ENCODE measurements at regions not wholly inside any gene's neighbourhood (a gene's known extent, or its start where the extent isn't known, plus 50 kb on each side); places are given as distances from the start of the nearest gene placed in this dataset.

DNA sequence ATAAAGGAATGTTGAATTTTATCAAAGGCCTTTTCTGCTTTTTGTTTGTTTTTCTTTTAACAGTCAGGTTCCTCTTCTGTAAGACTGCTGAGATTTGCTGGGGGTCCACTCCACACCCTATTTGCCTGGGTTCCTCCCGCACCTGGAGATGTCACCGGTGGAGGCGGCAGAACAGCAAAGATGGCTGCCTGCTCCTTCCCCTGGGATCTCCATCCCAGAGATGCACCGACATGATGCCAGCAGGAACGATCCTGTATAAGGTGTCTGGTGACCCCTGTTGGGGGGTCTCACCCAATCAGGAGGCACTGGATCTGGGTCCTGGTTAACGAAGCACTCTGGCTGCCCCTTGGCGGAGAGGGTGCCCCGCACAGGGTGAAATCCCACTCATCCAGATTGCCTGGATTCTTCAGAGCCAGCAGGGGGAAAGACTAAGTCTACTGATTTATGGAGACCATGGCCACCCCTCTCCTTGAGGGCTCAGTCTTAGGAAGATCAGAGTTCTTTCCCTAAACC lies 244.0 kb upstream of the MDGA2 start (continued):
- no peak for TF ChIP-seq EZH2phosphoT487 (IDR thresholded peaks at IDR 0.05; ENCODE audit: borderline replicate concordance, low read depth)
- no peak for TF ChIP-seq MXI1 (IDR thresholded peaks at IDR 0.05; ENCODE audit: low read depth, low read length)
- no peak for TF ChIP-seq NFIC (IDR thresholded peaks at IDR 0.05; ENCODE audit: borderline replicate concordance)
- no peak for TF ChIP-seq YY1 (IDR thresholded peaks at IDR 0.05; ENCODE audit: low read depth)

- no peaks in the 10 kb centered on the region; a peak in 1 of 4 replicates for H3K4me1 ChIP-seq (ENCODE audit: control insufficient read depth in 1 of 2, insufficient read depth in 2 of 2, low read depth in 1 of 2, low read length in 1 of 2)
- no peaks in the 10 kb centered on the region for H3F3A ChIP-seq (replicated peaks; ENCODE audit: insufficient read depth)
- no peak overlapping the region for H2AFZ ChIP-seq (ENCODE audit: low read depth)
- H3K9me3 ChIP-seq = no peaks in the 10 kb centered on the region
- CTCF ChIA-PET = interaction anchor here (0.9 to 2.2 kb wide), 8 partner anchors 9 to 1389 kb away, joined by 3 to 11 read pairs (median 4); no protein-coding TSS in a partner anchor
- no peaks in the 10 kb centered on the region for H3K79me2 ChIP-seq (ENCODE audit: insufficient read depth)
- no peak overlapping the region for H3K4me2 ChIP-seq
- H3K9ac ChIP-seq = no peak overlapping the region
- DNase-seq = no peak
- H3K27me3 ChIP-seq (ENCODE audit: insufficient read depth) = no peaks in the 10 kb centered on the region
- no peak overlapping the region for H3K27ac ChIP-seq (ENCODE audit: low read depth in 2 of 2, low read length in 1 of 2)
- H3K36me3 ChIP-seq (replicated peaks in 1 of 2; ENCODE audit: control insufficient read depth in 1 of 2, insufficient read depth in 2 of 2, low read length in 1 of 2) = no peaks in the 10 kb centered on the region
- no peak overlapping the region; a peak in 1 of 4 replicates for H3K4me3 ChIP-seq (ENCODE audit: low read depth in 2 of 2, low read length in 1 of 2)
- POLR2A ChIA-PET = no interaction called here
- 23% methylated on average over 5 of the region's 5 CpGs for WGBS (ENCODE audit: low lambda C conversion rate)
- no peaks in the 10 kb centered on the region for H4K20me1 ChIP-seq (ENCODE audit: insufficient read depth)
- H3K9me2 ChIP-seq = no peaks in the 10 kb centered on the region
- TF ChIP-seq, protein P1, sequence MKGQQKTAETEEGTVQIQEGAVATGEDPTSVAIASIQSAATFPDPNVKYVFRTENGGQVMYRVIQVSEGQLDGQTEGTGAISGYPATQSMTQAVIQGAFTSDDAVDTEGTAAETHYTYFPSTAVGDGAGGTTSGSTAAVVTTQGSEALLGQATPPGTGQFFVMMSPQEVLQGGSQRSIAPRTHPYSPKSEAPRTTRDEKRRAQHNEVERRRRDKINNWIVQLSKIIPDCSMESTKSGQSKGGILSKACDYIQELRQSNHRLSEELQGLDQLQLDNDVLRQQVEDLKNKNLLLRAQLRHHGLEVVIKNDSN (IDR thresholded peaks at IDR 0.05; ENCODE audit: borderline replicate concordance, low read depth) = no peak
- TF ChIP-seq, protein P2, sequence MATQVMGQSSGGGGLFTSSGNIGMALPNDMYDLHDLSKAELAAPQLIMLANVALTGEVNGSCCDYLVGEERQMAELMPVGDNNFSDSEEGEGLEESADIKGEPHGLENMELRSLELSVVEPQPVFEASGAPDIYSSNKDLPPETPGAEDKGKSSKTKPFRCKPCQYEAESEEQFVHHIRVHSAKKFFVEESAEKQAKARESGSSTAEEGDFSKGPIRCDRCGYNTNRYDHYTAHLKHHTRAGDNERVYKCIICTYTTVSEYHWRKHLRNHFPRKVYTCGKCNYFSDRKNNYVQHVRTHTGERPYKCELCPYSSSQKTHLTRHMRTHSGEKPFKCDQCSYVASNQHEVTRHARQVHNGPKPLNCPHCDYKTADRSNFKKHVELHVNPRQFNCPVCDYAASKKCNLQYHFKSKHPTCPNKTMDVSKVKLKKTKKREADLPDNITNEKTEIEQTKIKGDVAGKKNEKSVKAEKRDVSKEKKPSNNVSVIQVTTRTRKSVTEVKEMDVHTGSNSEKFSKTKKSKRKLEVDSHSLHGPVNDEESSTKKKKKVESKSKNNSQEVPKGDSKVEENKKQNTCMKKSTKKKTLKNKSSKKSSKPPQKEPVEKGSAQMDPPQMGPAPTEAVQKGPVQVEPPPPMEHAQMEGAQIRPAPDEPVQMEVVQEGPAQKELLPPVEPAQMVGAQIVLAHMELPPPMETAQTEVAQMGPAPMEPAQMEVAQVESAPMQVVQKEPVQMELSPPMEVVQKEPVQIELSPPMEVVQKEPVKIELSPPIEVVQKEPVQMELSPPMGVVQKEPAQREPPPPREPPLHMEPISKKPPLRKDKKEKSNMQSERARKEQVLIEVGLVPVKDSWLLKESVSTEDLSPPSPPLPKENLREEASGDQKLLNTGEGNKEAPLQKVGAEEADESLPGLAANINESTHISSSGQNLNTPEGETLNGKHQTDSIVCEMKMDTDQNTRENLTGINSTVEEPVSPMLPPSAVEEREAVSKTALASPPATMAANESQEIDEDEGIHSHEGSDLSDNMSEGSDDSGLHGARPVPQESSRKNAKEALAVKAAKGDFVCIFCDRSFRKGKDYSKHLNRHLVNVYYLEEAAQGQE (IDR thresholded peaks at IDR 0.05; ENCODE audit: low read depth, low read length) = no peak
- peak; percentile 70 for TF ChIP-seq RAD21 (IDR thresholded peaks at IDR 0.05; ENCODE audit: low read length)
- no peak for TF ChIP-seq MEF2A (IDR thresholded peaks at IDR 0.05; ENCODE audit: borderline replicate concordance, low read depth)
- TF ChIP-seq POLR2AphosphoS5 (IDR thresholded peaks at IDR 0.05; ENCODE audit: low read depth, low read length) = no peak
- TF ChIP-seq RXRA (IDR thresholded peaks at IDR 0.05; ENCODE audit: borderline replicate concordance, low read depth) = no peak
- TF ChIP-seq, protein P3, sequence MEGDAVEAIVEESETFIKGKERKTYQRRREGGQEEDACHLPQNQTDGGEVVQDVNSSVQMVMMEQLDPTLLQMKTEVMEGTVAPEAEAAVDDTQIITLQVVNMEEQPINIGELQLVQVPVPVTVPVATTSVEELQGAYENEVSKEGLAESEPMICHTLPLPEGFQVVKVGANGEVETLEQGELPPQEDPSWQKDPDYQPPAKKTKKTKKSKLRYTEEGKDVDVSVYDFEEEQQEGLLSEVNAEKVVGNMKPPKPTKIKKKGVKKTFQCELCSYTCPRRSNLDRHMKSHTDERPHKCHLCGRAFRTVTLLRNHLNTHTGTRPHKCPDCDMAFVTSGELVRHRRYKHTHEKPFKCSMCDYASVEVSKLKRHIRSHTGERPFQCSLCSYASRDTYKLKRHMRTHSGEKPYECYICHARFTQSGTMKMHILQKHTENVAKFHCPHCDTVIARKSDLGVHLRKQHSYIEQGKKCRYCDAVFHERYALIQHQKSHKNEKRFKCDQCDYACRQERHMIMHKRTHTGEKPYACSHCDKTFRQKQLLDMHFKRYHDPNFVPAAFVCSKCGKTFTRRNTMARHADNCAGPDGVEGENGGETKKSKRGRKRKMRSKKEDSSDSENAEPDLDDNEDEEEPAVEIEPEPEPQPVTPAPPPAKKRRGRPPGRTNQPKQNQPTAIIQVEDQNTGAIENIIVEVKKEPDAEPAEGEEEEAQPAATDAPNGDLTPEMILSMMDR (IDR thresholded peaks at IDR 0.05) = peak; percentile 60
- TF ChIP-seq SMC3 (IDR thresholded peaks at IDR 0.05; ENCODE audit: low read depth, low read length) = peak; percentile 45
- TF ChIP-seq TCF12 (IDR thresholded peaks at IDR 0.05) = no peak
- TF ChIP-seq FOXJ3 (CRISPR knock-in tag; IDR thresholded peaks at IDR 0.05) = no peak
- no peak for TF ChIP-seq FOXM1 (IDR thresholded peaks at IDR 0.05; ENCODE audit: low read depth)
- TF ChIP-seq TEAD4 (IDR thresholded peaks at IDR 0.05; ENCODE audit: borderline replicate concordance, insufficient read depth) = no peak
- TF ChIP-seq, protein P4, sequence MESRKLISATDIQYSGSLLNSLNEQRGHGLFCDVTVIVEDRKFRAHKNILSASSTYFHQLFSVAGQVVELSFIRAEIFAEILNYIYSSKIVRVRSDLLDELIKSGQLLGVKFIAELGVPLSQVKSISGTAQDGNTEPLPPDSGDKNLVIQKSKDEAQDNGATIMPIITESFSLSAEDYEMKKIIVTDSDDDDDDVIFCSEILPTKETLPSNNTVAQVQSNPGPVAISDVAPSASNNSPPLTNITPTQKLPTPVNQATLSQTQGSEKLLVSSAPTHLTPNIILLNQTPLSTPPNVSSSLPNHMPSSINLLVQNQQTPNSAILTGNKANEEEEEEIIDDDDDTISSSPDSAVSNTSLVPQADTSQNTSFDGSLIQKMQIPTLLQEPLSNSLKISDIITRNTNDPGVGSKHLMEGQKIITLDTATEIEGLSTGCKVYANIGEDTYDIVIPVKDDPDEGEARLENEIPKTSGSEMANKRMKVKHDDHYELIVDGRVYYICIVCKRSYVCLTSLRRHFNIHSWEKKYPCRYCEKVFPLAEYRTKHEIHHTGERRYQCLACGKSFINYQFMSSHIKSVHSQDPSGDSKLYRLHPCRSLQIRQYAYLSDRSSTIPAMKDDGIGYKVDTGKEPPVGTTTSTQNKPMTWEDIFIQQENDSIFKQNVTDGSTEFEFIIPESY (IDR thresholded peaks at IDR 0.05; ENCODE audit: borderline replicate concordance, low read depth) = no peak
- no peak for TF ChIP-seq YY1 (IDR thresholded peaks at IDR 0.05; ENCODE audit: low read depth)
- TF ChIP-seq IRF3 (IDR thresholded peaks at IDR 0.05; ENCODE audit: low read depth, low read length) = no peak
- TF ChIP-seq TAF1 (IDR thresholded peaks at IDR 0.05; ENCODE audit: borderline replicate concordance, low read depth, low read length) = no peak
- TF ChIP-seq USF2 (IDR thresholded peaks at IDR 0.05; ENCODE audit: borderline replicate concordance, low read depth, low read length) = no peak
Measured at GRCh38 chr14:47917344-47917954, 242.0 kb upstream of the MDGA2 start.

All from SK-N-SH (cell line).